GM12878 (cell line): ENCODE measurements at regions not wholly inside any gene's neighbourhood (a gene's known extent, or its start where the extent isn't known, plus 50 kb on each side); places are given as distances from the start of the nearest gene placed in this dataset.

Source experiments
- ATAC-seq: fragments of 200-7000 bp; cut with Tn5 transposase; 3 replicates; pipeline ENCODE4 v1.9.1; 2020; ENCODE audit warnings: mild to moderate bottlenecking, moderate library complexity
- BruUV-seq: library from RNA; stranded (reverse); fragments of 400-500 nt; replicated peaks from 2 replicates; lab custom pipeline; 2021; lab: Mats Ljungman, UMichigan
- CTCF ChIA-PET: fragments of 300-600 bp; sonication (Branson Sonifier 250); formaldehyde crosslinking; extraction: SDS; loops from one replicate; lab custom pipeline; 2021; ENCODE audit warnings: inconsistent platforms; lab: Yijun Ruan, JAX
- POLR2A ChIA-PET: fragments of 350-600 bp; formaldehyde crosslinking; extraction: SDS; loops from one replicate; lab custom pipeline; 2021; ENCODE audit warnings: inconsistent platforms; lab: Charles Lee
- RAD21 ChIA-PET: fragments of 300-600 bp; sonication (Branson Sonifier 250); formaldehyde crosslinking; loops from one replicate; lab custom pipeline; 2023; ENCODE audit warnings: antibody characterized with exemption; ENCODE audit not compliant: unreplicated experiment; lab: Charles Lee
- SMC1A ChIA-PET: fragments of 300-600 bp; sonication (Branson Sonifier 250); formaldehyde crosslinking; loops from one replicate; lab custom pipeline; 2023; ENCODE audit not compliant: unreplicated experiment, uncharacterized antibody; lab: Charles Lee
- DNase-seq: peaks from one replicate; pipeline ENCODE4 v3.0.0-alpha.2; 2011; ENCODE audit warnings: low read depth, low spot score
- FAIRE-seq: peaks from 3 replicates; lab custom pipeline; 2011; peaks lifted over from hg19 to GRCh38; lab: Jason Lieb, UNC
- H2AFZ ChIP-seq: 2 replicates; pipeline ENCODE4 v1.6.0; 2011; ENCODE audit warnings: low read depth, low read length, control low read depth; ENCODE audit not compliant: control insufficient read depth
- H3K27ac ChIP-seq: 2 replicates; pipeline ENCODE4 v1.5.1; 2011; ENCODE audit warnings: control low read depth; ENCODE audit not compliant: control insufficient read depth, insufficient read depth
- H3K27me3 ChIP-seq, 2 experiments: replicated peaks in 1 of 2; 2 replicates each; pipeline versions ENCODE4 v1.6.0 to v1.6.1; 2011; ENCODE audit warnings: low read length in 1 of 2; ENCODE audit not compliant: control insufficient read depth in 2 of 2, insufficient read depth in 2 of 2
- H3K36me3 ChIP-seq, 2 experiments: 2 replicates each; pipeline ENCODE4 v1.5.1; 2011; ENCODE audit warnings: low read length in 1 of 2; ENCODE audit not compliant: control insufficient read depth in 2 of 2, insufficient read depth in 2 of 2
- H3K4me1 ChIP-seq: 2 replicates; pipeline ENCODE4 v1.6.1; 2011; ENCODE audit warnings: mild to moderate bottlenecking, low read length, moderate library complexity, mixed read lengths; ENCODE audit not compliant: control insufficient read depth, insufficient read depth
- H3K4me2 ChIP-seq: 2 replicates; pipeline ENCODE4 v1.6.0; 2011; ENCODE audit warnings: control low read depth; ENCODE audit not compliant: control insufficient read depth, insufficient read depth
- H3K4me3 ChIP-seq: fragments of 200-600 bp; sonication (generic); 2 replicates; pipeline ENCODE4 v1.5.1; 2016
- H3K79me2 ChIP-seq: 2 replicates; pipeline ENCODE4 v1.6.0; 2011; ENCODE audit warnings: low read length; ENCODE audit not compliant: control insufficient read depth, insufficient read depth
- H3K9ac ChIP-seq: 2 replicates; pipeline ENCODE4 v1.8.0; 2011; ENCODE audit warnings: low read length, control low read depth, mixed read lengths; ENCODE audit not compliant: control insufficient read depth, insufficient read depth
- H3K9me3 ChIP-seq: replicated peaks from 3 replicates; pipeline ENCODE4 v1.5.1; 2011; ENCODE audit warnings: mild to moderate bottlenecking, low read length; ENCODE audit not compliant: control insufficient read depth, insufficient read depth
- H4K20me1 ChIP-seq: 2 replicates; pipeline ENCODE4 v1.6.0; 2011; ENCODE audit not compliant: control insufficient read depth, insufficient read depth
- BHLHE40 ChIP-seq, 2 experiments: fragments of 450-650 bp in 1 of 2; IDR thresholded peaks; 2 replicates each; pipeline ENCODE4 v1.6.1; 2011 to 2017; ENCODE audit warnings: low read depth in 2 of 2, borderline replicate concordance in 1 of 2, improper control_type of control experiment in 1 of 2, low read length in 1 of 2, mild to moderate bottlenecking in 1 of 2
- BMI1 ChIP-seq: fragments of 450-650 bp; IDR thresholded peaks from 2 replicates; pipeline ENCODE4 v1.6.1; 2016; ENCODE audit warnings: mild to moderate bottlenecking, moderate library complexity, borderline replicate concordance
- CHD1 ChIP-seq: IDR thresholded peaks from 2 replicates; pipeline ENCODE4 v1.6.1; 2012; ENCODE audit warnings: low read depth, low read length, improper control_type of control experiment
- HSF1 ChIP-seq: fragments of 150-350 bp; IDR thresholded peaks from 2 replicates; pipeline ENCODE4 v1.6.1; 2014; ENCODE audit warnings: mild to moderate bottlenecking, low read depth, low read length
- MAX ChIP-seq: IDR thresholded peaks from 2 replicates; pipeline ENCODE4 v1.6.1; 2012; ENCODE audit warnings: low read depth, low read length, improper control_type of control experiment
- NRF1 ChIP-seq: conservative IDR thresholded peaks from 2 replicates; pipeline ENCODE4 v1.6.1; 2011; ENCODE audit warnings: mild to moderate bottlenecking, low read depth, low read length, improper control_type of control experiment
- PKNOX1 ChIP-seq: fragments of 450-650 bp; IDR thresholded peaks from 2 replicates; pipeline ENCODE4 v1.6.1; 2016; ENCODE audit warnings: mild to moderate bottlenecking
- SRF ChIP-seq, 2 experiments: IDR thresholded peaks; 2 replicates each; pipeline ENCODE4 v1.6.1; 2011; ENCODE audit warnings: low read depth in 2 of 2, low read length in 2 of 2, mild to moderate bottlenecking in 1 of 2, moderate library complexity in 1 of 2
- ZBTB11 ChIP-seq: fragments of 450-650 bp; formaldehyde crosslinking; IDR thresholded peaks from 2 replicates; pipeline ENCODE4 v1.5.0; 2022; ENCODE audit warnings: mild to moderate bottlenecking, missing genetic modification characterization
- WGBS: methylation state at CpG from one replicate; pipeline ENCODE4 v1.1.6; 2016; ENCODE audit warnings: low lambda C conversion rate; ENCODE audit not compliant: insufficient replicate concordance, insufficient coverage; ENCODE audit errors: missing lambda C conversion rate; 5-methylcytosine and 5-hydroxymethylcytosine counted together
- in situ Hi-C: fragments of 300-500 bp; cut with MboI; formaldehyde crosslinking; loops from 9 replicates; pipeline ENCODE4 v1.14.3; 2018; ENCODE audit warnings: mixed read lengths
- intact Hi-C: fragments of 100-400 bp; cut with micrococcal nuclease; formaldehyde crosslinking; loops from one replicate; pipeline ENCODE4 v1.14.2; 2022; ENCODE audit not compliant: unreplicated experiment

GRCh38 chr5:5633579-5633978 lies 211.1 kb downstream of the ICE1 start:
- Histone ChIP-seq H3K27ac (no peak overlapping the region), H3K79me2 (no peaks in the 10 kb centered on the region), H3K4me3 (no peak overlapping the region), H3K9ac (no peak overlapping the region), H3K36me3 (no peaks in the 10 kb centered on the region), H3K27me3 (no peaks in the 10 kb centered on the region; a peak in 1 of 4 replicates), H3K4me2 (no peak overlapping the region), H3K9me3 (no peaks in the 10 kb centered on the region), H3K4me1 (no peaks in the 10 kb centered on the region), H4K20me1 (no peaks in the 10 kb centered on the region), H2AFZ (no peak overlapping the region)
- TF ChIP-seq PKNOX1 (no peak), BMI1 (no peak), MAX (no peak)
- ChIA-PET RAD21 (interaction anchor here (1.3 kb wide), 1 partner anchor 139 kb away, joined by 3 read pairs; no protein-coding TSS in a partner anchor), POLR2A (no interaction called here), CTCF (interaction anchor here (0.6 to 0.7 kb wide), 3 partner anchors 136 to 182 kb away, joined by 3 to 5 read pairs (median 4); no protein-coding TSS in a partner anchor), SMC1A (no interaction called here)
- FAIRE-seq, result no peak
- no peak for DNase-seq
- ATAC-seq, result no peak
- WGBS, result 32% methylated on average over 4 of the region's 4 CpGs
- in situ Hi-C loops, result no loop called here
- intact Hi-C loops, result no loop called here
- BruUV-seq, result no TSS peak

GRCh38 chr5:5632678-5633077 lies 210.2 kb downstream of the ICE1 start:
- WGBS, result 20% methylated on average over 2 of the region's 2 CpGs
- TF ChIP-seq SRF (IDR thresholded peaks at IDR 0.05; ENCODE audit: low read depth in 2 of 2, low read length in 2 of 2) (no peak), CHD1 (no peak), ZBTB11 (CRISPR knock-in tag) (no peak), NRF1 (no peak), HSF1 (no peak), BHLHE40 (IDR thresholded peaks at IDR 0.05; ENCODE audit: borderline replicate concordance in 1 of 2, low read depth in 2 of 2, low read length in 1 of 2) (no peak)

More at GRCh38 chr5:5632678-5633077, 210.2 kb downstream of the ICE1 start:
- ChIA-PET SMC1A (interaction anchor here (0.8 kb wide), 1 partner anchor 9 kb away, joined by 3 read pairs; no protein-coding TSS in a partner anchor), CTCF (interaction anchor here (0.6 to 0.7 kb wide), 3 partner anchors 135 to 182 kb away, joined by 3 to 5 read pairs (median 4); no protein-coding TSS in a partner anchor), POLR2A (no interaction called here), RAD21 (interaction anchor here (1.3 kb wide), 1 partner anchor 140 kb away, joined by 3 read pairs; no protein-coding TSS in a partner anchor)
- Histone ChIP-seq H3K4me2 (no peak overlapping the region), H3K36me3 (no peaks in the 10 kb centered on the region), H3K27me3 (no peaks in the 10 kb centered on the region; a peak in 1 of 4 replicates), H3K79me2 (no peaks in the 10 kb centered on the region), H2AFZ (no peak overlapping the region), H3K4me3 (no peak overlapping the region), H3K9me3 (no peaks in the 10 kb centered on the region), H3K27ac (no peak overlapping the region), H4K20me1 (no peaks in the 10 kb centered on the region), H3K9ac (no peak overlapping the region), H3K4me1 (no peaks in the 10 kb centered on the region)
- DNase-seq, result no peak
- FAIRE-seq, result no peak
- in situ Hi-C loops, result no loop called here
- no peak for ATAC-seq
- no TSS peak for BruUV-seq
- intact Hi-C loops, result no loop called here
